ENCODE measurements at regions not wholly inside any gene's neighbourhood (a gene's known extent, or its start where the extent isn't known, plus 50 kb on each side); places are given as distances from the start of the nearest gene placed in this dataset.
A peak's percentile ranks its signal among the peaks of the same experiment; 100 is the strongest.

DNA sequence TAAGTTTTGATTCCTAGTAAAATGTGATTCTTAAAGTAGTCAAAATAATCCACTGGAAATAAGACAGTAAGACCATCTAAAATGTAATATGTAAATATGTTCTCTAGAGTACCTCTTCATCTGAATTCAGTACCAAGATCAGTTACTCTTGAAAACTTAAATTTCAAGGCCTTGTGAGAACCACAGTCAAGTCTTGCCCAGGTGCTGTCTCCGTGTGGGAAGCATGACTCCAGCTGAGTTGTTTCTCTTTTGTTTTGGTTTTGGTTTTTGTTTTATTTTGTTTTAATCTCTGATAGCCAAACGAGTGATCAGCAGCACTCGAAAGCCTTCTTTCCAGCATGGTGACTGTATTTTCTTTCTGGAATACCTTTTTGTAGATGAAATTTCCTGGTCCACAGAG, 907.0 kb downstream of the KCNJ18 start:
- Histone ChIP-seq H3K9me3 (no peaks in the 10 kb centered on the region), H3K4me3 (no peak overlapping the region), H3K27me3 (no peaks in the 10 kb centered on the region), H3K36me3 (no peaks in the 10 kb centered on the region), H3K27ac (no peak overlapping the region), H3K4me1 (no peaks in the 10 kb centered on the region)
- TF ChIP-seq, protein P1, sequence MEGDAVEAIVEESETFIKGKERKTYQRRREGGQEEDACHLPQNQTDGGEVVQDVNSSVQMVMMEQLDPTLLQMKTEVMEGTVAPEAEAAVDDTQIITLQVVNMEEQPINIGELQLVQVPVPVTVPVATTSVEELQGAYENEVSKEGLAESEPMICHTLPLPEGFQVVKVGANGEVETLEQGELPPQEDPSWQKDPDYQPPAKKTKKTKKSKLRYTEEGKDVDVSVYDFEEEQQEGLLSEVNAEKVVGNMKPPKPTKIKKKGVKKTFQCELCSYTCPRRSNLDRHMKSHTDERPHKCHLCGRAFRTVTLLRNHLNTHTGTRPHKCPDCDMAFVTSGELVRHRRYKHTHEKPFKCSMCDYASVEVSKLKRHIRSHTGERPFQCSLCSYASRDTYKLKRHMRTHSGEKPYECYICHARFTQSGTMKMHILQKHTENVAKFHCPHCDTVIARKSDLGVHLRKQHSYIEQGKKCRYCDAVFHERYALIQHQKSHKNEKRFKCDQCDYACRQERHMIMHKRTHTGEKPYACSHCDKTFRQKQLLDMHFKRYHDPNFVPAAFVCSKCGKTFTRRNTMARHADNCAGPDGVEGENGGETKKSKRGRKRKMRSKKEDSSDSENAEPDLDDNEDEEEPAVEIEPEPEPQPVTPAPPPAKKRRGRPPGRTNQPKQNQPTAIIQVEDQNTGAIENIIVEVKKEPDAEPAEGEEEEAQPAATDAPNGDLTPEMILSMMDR (IDR thresholded peaks at IDR 0.05): no peak
- no peak for DNase-seq
- no peak for ATAC-seq
- intact Hi-C loops (cut with DNase I): no loop called here

DNA sequence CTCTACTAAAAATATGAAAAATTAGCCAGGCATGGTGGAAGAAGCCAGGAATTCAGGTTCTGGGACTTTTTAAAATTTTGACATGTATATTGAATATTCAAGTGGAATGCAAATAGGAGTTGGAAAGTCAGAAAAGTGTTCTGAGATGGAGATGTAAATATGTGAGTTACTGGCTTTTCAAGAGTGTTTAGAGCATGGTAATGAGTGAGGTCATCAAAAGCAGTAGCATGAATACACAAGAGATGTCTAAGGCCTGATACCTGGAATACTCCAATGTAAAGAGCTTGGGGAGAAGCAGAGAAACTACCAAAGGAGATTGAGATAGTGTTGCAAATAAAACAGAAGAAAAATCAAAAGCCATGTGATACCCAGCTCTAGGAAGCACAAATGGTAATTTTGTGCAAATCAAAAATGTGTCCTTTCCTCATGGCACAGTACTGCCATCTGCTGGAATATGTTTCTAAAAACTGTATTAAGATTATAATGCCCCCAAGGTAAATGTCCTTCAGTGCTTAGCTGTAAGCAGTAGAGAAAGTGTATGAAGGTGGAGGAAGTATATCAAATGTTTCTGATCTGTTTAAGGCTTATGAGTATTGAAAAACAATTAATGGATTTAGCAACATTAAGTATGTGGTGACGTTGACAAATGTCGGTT, 908.4 kb downstream of the KCNJ18 start:
- ATAC-seq: peak; percentile 36
- Histone ChIP-seq H3K9me3 (no peaks in the 10 kb centered on the region), H3K36me3 (no peaks in the 10 kb centered on the region), H3K27me3 (no peaks in the 10 kb centered on the region), H3K27ac (no peak overlapping the region), H3K4me1 (no peaks in the 10 kb centered on the region), H3K4me3 (no peak overlapping the region)
- DNase-seq: no peak
- TF ChIP-seq, protein P1 (IDR thresholded peaks at IDR 0.05): peak; percentile 27
- intact Hi-C loops (cut with DNase I): no loop called here

Measured in upper lobe of right lung (tissue), 1 donor.